Activated CD4-positive, alpha-beta memory T cell treated with anti-CD3 and anti-CD28 coated beads for 36 hours (primary cell): ENCODE measurements at regions not wholly inside any gene's neighbourhood (a gene's known extent, or its start where the extent isn't known, plus 50 kb on each side); places are given as distances from the start of the nearest gene placed in this dataset.

Source experiments
- CTCF ChIA-PET: fragments of 350-600 bp; sonication (Branson Sonifier 250); formaldehyde crosslinking; loops from one replicate; lab custom pipeline; 2021; ENCODE audit warnings: antibody characterized with exemption, inconsistent platforms; lab: Charles Lee
- POLR2A ChIA-PET: fragments of 350-600 bp; sonication (Branson Sonifier 250); formaldehyde crosslinking; loops from one replicate; lab custom pipeline; 2021; ENCODE audit warnings: antibody characterized with exemption; lab: Charles Lee
- DNase-seq: peaks from one replicate; pipeline ENCODE4 v3.0.0-alpha.2; 2020
- H3K27ac Mint-ChIP-seq: one replicate; pipeline ENCODE4 v1.8.0; 2021; ENCODE audit warnings: mixed read lengths
- H3K27me3 Mint-ChIP-seq: one replicate; pipeline ENCODE4 v1.8.0; 2021; ENCODE audit warnings: mixed read lengths
- H3K36me3 Mint-ChIP-seq: one replicate; pipeline ENCODE4 v1.8.0; 2021; ENCODE audit warnings: mixed read lengths
- H3K4me1 Mint-ChIP-seq: one replicate; pipeline ENCODE4 v1.8.0; 2021; ENCODE audit warnings: low read depth, mixed read lengths
- H3K4me3 Mint-ChIP-seq: one replicate; pipeline ENCODE4 v1.8.0; 2021; ENCODE audit warnings: mild to moderate bottlenecking, mixed read lengths
- H3K9me3 Mint-ChIP-seq: one replicate; pipeline ENCODE4 v1.8.0; 2021; ENCODE audit warnings: mixed read lengths
- intact Hi-C: fragments of 100-400 bp; cut with micrococcal nuclease; formaldehyde crosslinking; loops from one replicate; pipeline ENCODE4 v1.15.1; 2023

GRCh38 chr10:9009505-9009904 is 955.0 kb downstream of the GATA3 start:
- peaks cover 54% of the 10 kb centered on the region for H3K4me1 Mint-ChIP-seq
- no peaks in the 10 kb centered on the region for H3K9me3 Mint-ChIP-seq
- H3K27me3 Mint-ChIP-seq: no peaks in the 10 kb centered on the region
- no peaks in the 10 kb centered on the region for H3K36me3 Mint-ChIP-seq
- POLR2A ChIA-PET: interaction anchor here (0.5 kb wide), 1 partner anchor 11 kb away, joined by 4 read pairs; no protein-coding TSS in a partner anchor
- peak overlapping the region; percentile 51 for H3K4me3 Mint-ChIP-seq
- H3K27ac Mint-ChIP-seq: peak overlapping the region; percentile 79
- intact Hi-C loops: loop anchor here (5.0 kb wide), 1 partner anchor 677 kb away; no protein-coding TSS in a partner anchor
- CTCF ChIA-PET: no interaction called here
- no peak for DNase-seq

DNA sequence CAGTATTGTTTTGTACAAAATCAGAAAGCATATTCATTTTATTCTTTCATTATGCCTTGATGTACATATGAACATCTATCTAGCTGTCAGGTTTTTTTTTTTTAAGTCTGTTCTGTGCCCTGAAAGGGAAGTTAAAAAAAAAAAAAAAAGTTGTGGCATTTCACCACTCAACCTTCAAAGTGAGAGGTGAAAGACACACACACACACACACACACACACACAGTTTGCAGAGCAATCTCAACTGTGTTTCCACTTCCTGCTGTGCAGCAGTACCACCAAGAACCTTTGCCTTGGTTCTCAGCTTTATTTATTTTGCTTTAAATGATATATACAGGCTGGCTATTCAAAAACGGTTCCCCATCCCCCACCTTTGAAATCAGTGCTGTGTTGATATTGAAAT is 955.6 kb downstream of the GATA3 start:
- peak overlapping the region; percentile 79 for H3K27ac Mint-ChIP-seq
- H3K4me1 Mint-ChIP-seq: peaks cover 54% of the 10 kb centered on the region
- peak; percentile 38 for DNase-seq
- no peaks in the 10 kb centered on the region for H3K27me3 Mint-ChIP-seq
- H3K9me3 Mint-ChIP-seq: no peaks in the 10 kb centered on the region
- H3K36me3 Mint-ChIP-seq: no peaks in the 10 kb centered on the region
- intact Hi-C loops: loop anchor here (1.0 to 5.0 kb wide), 2 partner anchors 14 to 948 kb away; no protein-coding TSS in a partner anchor
- ChIA-PET POLR2A (interaction anchor here (0.5 to 0.9 kb wide), 2 partner anchors 9 to 10 kb away, joined by 3 to 4 read pairs; no protein-coding TSS in a partner anchor), CTCF (no interaction called here)
- H3K4me3 Mint-ChIP-seq: peak overlapping the region; percentile 39

GRCh38 chr10:9010931-9011670 is 956.6 kb downstream of the GATA3 start:
- no peaks in the 10 kb centered on the region for H3K36me3 Mint-ChIP-seq
- no peak overlapping the region for H3K4me3 Mint-ChIP-seq
- H3K27ac Mint-ChIP-seq: peak overlapping the region; percentile 56
- ChIA-PET POLR2A (interaction anchor here (0.9 kb wide), 1 partner anchor 8 kb away, joined by 3 read pairs; no protein-coding TSS in a partner anchor), CTCF (interaction anchor here (1.3 kb wide), 1 partner anchor 9 kb away, joined by 3 read pairs; no protein-coding TSS in a partner anchor)
- H3K9me3 Mint-ChIP-seq: no peaks in the 10 kb centered on the region
- peaks cover 53% of the 10 kb centered on the region for H3K4me1 Mint-ChIP-seq
- intact Hi-C loops: loop anchor here (1.0 to 5.0 kb wide), 2 partner anchors 13 to 949 kb away; no protein-coding TSS in a partner anchor
- no peak for DNase-seq
- H3K27me3 Mint-ChIP-seq: no peaks in the 10 kb centered on the region

- no peaks in the 10 kb centered on the region for H3K36me3 Mint-ChIP-seq
- intact Hi-C loops: loop anchor here (5.0 kb wide), 1 partner anchor 950 kb away; no protein-coding TSS in a partner anchor
- H3K9me3 Mint-ChIP-seq: no peaks in the 10 kb centered on the region
- ChIA-PET CTCF (interaction anchor here (1.3 kb wide), 1 partner anchor 10 kb away, joined by 3 read pairs; no protein-coding TSS in a partner anchor), POLR2A (no interaction called here)
- H3K4me1 Mint-ChIP-seq: peaks cover 45% of the 10 kb centered on the region
- peak overlapping the region; percentile 52 for H3K27ac Mint-ChIP-seq
- no peaks in the 10 kb centered on the region for H3K27me3 Mint-ChIP-seq
- H3K4me3 Mint-ChIP-seq: no peak overlapping the region
- DNase-seq: no peak
These were observed 957.8 kb downstream of the GATA3 start for GRCh38 chr10:9012312-9012711.

DNA sequence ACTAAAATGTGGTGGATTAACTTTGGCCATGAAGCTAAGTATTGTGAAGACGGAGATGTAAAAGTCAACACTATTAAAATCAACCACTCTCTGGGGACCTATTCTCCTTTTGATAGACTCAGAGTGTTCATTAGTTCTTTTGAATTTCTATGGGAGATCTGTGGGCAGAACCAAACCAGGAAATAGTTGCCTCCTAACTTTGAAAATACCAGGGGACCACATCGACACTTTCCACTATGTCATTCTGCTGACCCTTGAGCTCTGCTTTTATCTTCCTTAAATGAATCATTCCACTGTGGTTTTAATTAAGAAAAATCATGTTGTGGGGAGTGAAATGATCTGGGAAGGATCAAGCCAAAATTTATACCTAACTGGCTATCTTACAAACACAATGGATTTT is 960.5 kb downstream of the GATA3 start:
- H3K4me3 Mint-ChIP-seq: peak overlapping the region; percentile 24
- CTCF ChIA-PET: no interaction called here

GRCh38 chr10:9015447-9015846 is 961.0 kb downstream of the GATA3 start:
- peak overlapping the region; percentile 82 for H3K27ac Mint-ChIP-seq
- intact Hi-C loops: loop anchor here (5.0 kb wide), 1 partner anchor 883 kb away; no protein-coding TSS in a partner anchor
- H3K4me3 Mint-ChIP-seq: peak overlapping the region; percentile 3
- H3K4me1 Mint-ChIP-seq: peaks cover 32% of the 10 kb centered on the region
- ChIA-PET CTCF (no interaction called here), POLR2A (interaction anchor here (1.2 to 1.8 kb wide), 3 partner anchors 8 to 11 kb away, joined by 3 to 5 read pairs (median 4); no protein-coding TSS in a partner anchor)
- no peaks in the 10 kb centered on the region for H3K36me3 Mint-ChIP-seq
- H3K27me3 Mint-ChIP-seq: peaks cover 2% of the 10 kb centered on the region
- DNase-seq: no peak
- no peaks in the 10 kb centered on the region for H3K9me3 Mint-ChIP-seq

More for the DNA sequence above, 960.5 kb downstream of the GATA3 start:
- peak overlapping the region; percentile 82 for H3K27ac Mint-ChIP-seq
- no peaks in the 10 kb centered on the region for H3K9me3 Mint-ChIP-seq
- POLR2A ChIA-PET: interaction anchor here (1.3 to 1.8 kb wide), 2 partner anchors 8 to 10 kb away, joined by 3 to 5 read pairs; no protein-coding TSS in a partner anchor
- peaks cover 32% of the 10 kb centered on the region for H3K4me1 Mint-ChIP-seq
- H3K36me3 Mint-ChIP-seq: no peaks in the 10 kb centered on the region
- intact Hi-C loops: loop anchor here (5.0 kb wide), 1 partner anchor 883 kb away; no protein-coding TSS in a partner anchor
- peaks cover 2% of the 10 kb centered on the region for H3K27me3 Mint-ChIP-seq
- DNase-seq: no peak

GRCh38 chr10:9016930-9017329 is 962.4 kb downstream of the GATA3 start:
- Mint-ChIP-seq H3K4me1 (peaks cover 34% of the 10 kb centered on the region), H3K27me3 (peaks cover 8% of the 10 kb centered on the region), H3K36me3 (no peaks in the 10 kb centered on the region), H3K27ac (peak overlapping the region; percentile 85), H3K9me3 (no peaks in the 10 kb centered on the region), H3K4me3 (peak overlapping the region; percentile 59)
- POLR2A ChIA-PET: no interaction called here
- intact Hi-C loops: loop anchor here (5.0 kb wide), 1 partner anchor 885 kb away; no protein-coding TSS in a partner anchor
- DNase-seq: no peak
- CTCF ChIA-PET: no interaction called here

DNA sequence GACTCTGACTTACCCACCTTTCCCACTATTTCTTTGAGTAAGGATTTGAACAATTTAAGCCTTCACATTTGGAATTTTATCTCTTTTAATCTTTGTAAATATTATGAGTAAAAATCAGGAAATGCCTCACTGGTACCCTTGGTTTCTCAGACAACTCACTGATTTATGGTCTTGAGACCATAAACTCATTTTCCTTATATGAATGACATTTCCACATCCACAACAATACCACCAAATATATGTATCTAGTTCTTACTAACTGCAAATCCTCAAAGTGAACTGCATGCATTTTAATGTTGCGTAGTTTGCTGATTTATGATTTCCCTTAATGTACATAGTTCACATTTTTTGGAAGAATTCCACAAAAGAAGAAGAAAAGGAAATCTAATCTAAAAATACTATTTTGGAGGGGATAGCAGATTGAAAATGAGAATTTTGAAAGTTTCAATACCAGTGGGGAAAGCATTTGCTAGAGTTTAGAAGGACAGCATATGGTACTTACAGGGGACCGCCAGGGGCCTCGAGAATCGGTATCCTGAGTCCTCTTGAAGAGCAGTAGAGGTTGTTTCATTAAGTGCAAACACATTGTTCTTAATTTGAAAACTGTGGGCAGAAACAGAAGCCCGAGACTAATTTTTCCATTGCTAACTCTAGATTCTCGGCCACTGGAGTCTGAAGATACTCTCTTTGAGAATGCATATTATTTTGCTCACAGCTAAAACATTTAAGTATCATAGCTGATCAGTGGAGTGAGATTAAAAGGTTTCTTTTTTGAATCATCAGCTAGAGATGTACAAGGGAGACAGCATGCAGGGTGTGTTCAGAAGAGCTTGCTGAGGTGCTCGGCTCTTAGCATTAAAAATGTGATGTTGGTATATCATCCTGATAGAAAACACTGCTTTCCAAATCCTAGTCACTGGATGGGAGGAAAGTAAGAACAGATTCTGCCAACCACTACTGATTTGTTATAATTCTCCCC is 964.0 kb downstream of the GATA3 start:
- no peaks in the 10 kb centered on the region for H3K36me3 Mint-ChIP-seq
- H3K4me1 Mint-ChIP-seq: peaks cover 41% of the 10 kb centered on the region
- H3K9me3 Mint-ChIP-seq: no peaks in the 10 kb centered on the region
- no peak for DNase-seq
- peaks cover 10% of the 10 kb centered on the region for H3K27me3 Mint-ChIP-seq
- intact Hi-C loops: loop anchor here (1.0 to 5.0 kb wide), 2 partner anchors 28 to 886 kb away; no protein-coding TSS in a partner anchor
- H3K4me3 Mint-ChIP-seq: peak overlapping the region; percentile 36
- peak overlapping the region; percentile 76 for H3K27ac Mint-ChIP-seq
- ChIA-PET POLR2A (interaction anchor here (0.7 kb wide), 1 partner anchor 8 kb away, joined by 3 read pairs; no protein-coding TSS in a partner anchor), CTCF (interaction anchor here (0.6 kb wide), 1 partner anchor 175 kb away, joined by 4 read pairs; no protein-coding TSS in a partner anchor)

GRCh38 chr10:9023206-9023605 is 968.7 kb downstream of the GATA3 start:
- POLR2A ChIA-PET: interaction anchor here (1.2 kb wide), 1 partner anchor 9 kb away, joined by 3 read pairs; no protein-coding TSS in a partner anchor
- CTCF ChIA-PET: interaction anchor here (0.7 kb wide), 1 partner anchor 30 kb away, joined by 3 read pairs; no protein-coding TSS in a partner anchor
- H3K36me3 Mint-ChIP-seq: no peaks in the 10 kb centered on the region
- no peaks in the 10 kb centered on the region for H3K9me3 Mint-ChIP-seq
- H3K4me3 Mint-ChIP-seq: no peak overlapping the region
- no peak for DNase-seq
- H3K27me3 Mint-ChIP-seq: peaks cover 14% of the 10 kb centered on the region
- intact Hi-C loops: loop anchor here (10.0 kb wide), 1 partner anchor 272 kb away; no protein-coding TSS in a partner anchor
- H3K27ac Mint-ChIP-seq: peak overlapping the region; percentile 18
- peaks cover 57% of the 10 kb centered on the region for H3K4me1 Mint-ChIP-seq

DNA sequence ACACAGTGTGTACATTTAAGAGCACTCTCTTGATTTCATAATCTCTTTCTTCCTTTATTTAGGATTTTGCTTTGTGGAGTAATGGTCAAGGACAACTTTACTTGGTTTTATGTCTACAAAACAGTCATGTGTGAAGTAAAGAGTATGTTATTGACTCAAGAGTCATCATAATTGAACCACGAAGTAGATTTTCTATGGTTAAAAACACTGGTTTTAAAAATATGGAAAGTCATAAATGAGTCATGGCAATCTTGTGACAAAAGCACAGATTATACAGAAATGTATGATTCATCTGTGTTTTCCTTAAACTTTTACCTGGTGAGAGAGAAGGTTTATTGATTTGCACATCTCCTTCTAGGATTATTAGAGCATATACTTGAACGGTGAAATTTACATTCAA is 969.7 kb downstream of the GATA3 start:
- POLR2A ChIA-PET: no interaction called here

GRCh38 chr10:9028231-9028630 is 973.7 kb downstream of the GATA3 start:
- Mint-ChIP-seq H3K4me3 (no peak overlapping the region), H3K4me1 (peaks cover 38% of the 10 kb centered on the region), H3K27ac (peak overlapping the region; percentile 19), H3K36me3 (no peaks in the 10 kb centered on the region), H3K9me3 (no peaks in the 10 kb centered on the region), H3K27me3 (peaks cover 3% of the 10 kb centered on the region)
- no peak for DNase-seq
- ChIA-PET POLR2A (no interaction called here), CTCF (no interaction called here)
- intact Hi-C loops: loop anchor here (10.0 kb wide), 1 partner anchor 267 kb away; no protein-coding TSS in a partner anchor

More for the DNA sequence above, 969.7 kb downstream of the GATA3 start:
- peak overlapping the region; percentile 67 for H3K27ac Mint-ChIP-seq
- intact Hi-C loops: loop anchor here (1.0 to 10.0 kb wide), 6 partner anchors 14 to 447 kb away; no protein-coding TSS in a partner anchor
- no peak for DNase-seq
- peaks cover 11% of the 10 kb centered on the region for H3K27me3 Mint-ChIP-seq
- no peaks in the 10 kb centered on the region for H3K36me3 Mint-ChIP-seq
- CTCF ChIA-PET: no interaction called here
- peaks cover 53% of the 10 kb centered on the region for H3K4me1 Mint-ChIP-seq
- H3K4me3 Mint-ChIP-seq: no peak overlapping the region
- H3K9me3 Mint-ChIP-seq: no peaks in the 10 kb centered on the region
